GM18867 (cell line): ENCODE measurements at regions not wholly inside any gene's neighbourhood (a gene's known extent, or its start where the extent isn't known, plus 50 kb on each side); places are given as distances from the start of the nearest gene placed in this dataset.
A peak's percentile ranks its signal among the peaks of the same experiment; 100 is the strongest.
"Not testable (repeated sequence)": the region's sequence is repeated elsewhere in the genome, so short reads cannot be mapped to it uniquely, and the experiment has no call there.

Experiments used
- ATAC-seq: cut with Tn5 transposase; IDR thresholded peaks from one replicate; pipeline ENCODE4 v1.9.1; 2021; ENCODE audit warnings: mild to moderate bottlenecking, moderate library complexity; ENCODE audit not compliant: unreplicated experiment

DNA sequence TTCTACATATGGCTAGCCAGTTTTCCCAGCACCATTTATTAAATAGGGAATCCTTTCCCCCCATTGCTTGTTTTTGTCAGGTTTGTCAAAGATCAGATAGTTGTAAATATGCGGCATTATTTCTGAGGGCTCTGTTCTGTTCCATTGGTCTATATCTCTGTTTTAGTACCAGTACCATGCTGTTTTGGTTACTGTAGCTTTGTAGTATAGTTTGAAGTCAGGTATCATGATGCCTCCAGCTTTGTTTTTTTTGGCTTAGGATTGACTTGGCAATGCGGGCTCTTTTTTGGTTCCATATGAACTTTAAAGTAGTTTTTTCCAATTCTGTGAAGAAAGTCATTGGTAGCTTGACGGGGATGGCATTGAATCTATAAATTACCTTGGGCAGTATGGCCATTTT, 60.0 kb upstream of the GPC3 start:
- not testable (repeated sequence) for ATAC-seq

DNA sequence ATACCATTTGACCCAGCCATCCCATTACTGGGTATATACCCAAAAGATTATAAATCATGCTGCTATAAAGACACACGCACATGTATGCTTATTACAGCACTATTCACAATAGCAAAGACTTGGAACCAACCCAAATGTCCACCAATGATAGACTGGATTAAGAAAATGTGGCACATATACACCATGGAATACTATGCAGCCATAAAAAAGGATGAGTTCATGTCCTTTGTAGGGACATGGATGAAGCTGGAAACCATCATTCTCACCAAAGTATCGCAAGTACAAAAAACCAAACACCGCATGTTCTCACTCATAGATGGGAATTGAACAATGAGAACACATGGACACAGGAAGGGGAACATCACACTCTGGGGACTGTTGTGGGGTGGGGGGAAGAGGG, 81.7 kb upstream of the GPC3 start:
- not testable (repeated sequence) for ATAC-seq

DNA sequence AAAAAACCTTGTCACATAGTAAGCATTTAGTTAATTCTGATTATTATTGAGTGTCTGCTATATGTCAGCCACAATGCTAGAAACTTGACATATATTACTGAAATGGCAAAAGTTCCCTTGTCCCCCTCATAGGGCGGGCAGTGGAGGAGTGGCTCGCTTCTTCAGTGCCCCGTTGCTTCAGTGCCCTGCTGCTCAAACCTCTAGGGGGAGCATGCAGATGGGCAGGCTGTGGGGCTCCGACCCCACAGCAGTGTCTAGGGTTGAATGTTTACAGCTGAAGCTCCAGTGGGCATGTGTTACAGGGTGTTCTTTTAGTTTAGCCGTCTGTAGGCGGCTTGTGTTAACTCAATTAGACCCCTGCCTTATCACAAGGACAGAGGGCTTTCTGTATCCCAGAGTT, 86.5 kb upstream of the GPC3 start:
- not testable (repeated sequence) for ATAC-seq

DNA sequence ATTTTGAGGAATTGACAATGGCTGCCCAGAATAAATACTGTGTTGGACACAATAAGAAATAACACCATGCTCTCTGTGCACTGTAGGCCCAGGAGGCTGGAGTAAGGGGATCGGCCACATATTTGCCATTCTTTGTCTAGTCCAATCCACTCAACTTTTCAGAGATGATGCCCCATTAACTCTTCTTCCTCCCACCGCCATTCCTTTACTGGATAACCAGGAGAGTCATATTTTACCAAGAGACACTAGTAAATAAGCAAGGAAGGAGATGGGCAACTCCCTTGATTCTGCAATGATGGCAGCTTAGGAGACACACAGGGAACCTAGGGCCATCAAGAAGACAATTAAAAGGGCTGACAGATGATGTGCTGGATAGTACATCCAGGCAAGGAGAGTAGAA, 87.9 kb upstream of the GPC3 start:
- ATAC-seq = no peak

DNA sequence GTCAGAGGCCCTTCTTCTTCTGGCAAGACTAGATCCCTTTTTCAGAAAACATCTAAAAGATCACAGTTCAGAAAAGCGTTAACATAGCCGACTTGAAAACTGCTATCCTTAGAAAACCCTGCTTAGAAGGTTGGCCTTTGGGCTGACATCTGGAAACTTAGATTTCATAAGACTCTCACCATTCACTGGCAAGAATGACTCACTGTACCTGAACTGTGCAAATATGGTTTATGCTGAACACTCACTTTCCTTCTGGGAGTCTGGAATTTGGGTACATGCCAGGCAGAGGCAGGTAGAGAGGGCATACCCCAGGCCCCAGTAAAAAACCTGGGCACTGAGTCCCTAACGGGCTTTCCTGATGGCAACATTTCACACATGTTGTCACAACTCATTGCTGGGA, 88.8 kb upstream of the GPC3 start:
- no peak for ATAC-seq

DNA sequence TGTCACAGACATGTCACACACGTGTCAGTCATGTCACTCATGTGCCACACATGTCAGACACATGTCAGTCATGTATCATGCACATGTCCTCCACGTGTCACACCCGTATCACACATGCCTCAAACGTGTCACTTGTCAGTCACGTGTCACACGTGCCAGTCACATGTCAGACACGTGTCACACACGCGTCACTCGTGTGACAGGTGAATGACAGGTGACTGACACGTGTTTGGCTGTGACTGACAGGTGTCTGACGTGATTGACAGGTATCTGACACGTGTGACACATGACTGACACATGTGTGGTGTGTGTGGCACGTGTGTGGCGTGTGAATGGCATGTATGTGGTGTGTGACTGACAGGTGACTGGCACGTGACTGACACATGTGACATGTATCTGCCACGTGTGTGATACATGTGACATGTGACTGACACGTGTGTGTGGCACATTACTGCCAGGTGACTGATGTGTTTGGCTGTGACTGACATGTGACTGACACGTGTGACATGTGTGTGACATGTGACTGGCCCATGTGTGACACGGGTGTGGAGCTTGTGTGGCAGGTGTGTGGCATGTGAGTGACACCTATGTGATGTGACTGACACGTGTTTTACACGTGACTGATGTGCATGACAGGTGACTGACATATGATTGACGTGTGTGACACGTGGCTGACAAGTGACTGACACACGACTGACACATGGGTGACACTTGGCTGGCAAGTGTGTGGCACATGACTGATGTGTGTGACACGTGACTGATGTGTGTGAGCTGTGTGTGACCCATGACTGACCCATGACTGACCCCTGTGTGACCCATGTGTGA, 90.7 kb upstream of the GPC3 start:
- ATAC-seq = no peak

DNA sequence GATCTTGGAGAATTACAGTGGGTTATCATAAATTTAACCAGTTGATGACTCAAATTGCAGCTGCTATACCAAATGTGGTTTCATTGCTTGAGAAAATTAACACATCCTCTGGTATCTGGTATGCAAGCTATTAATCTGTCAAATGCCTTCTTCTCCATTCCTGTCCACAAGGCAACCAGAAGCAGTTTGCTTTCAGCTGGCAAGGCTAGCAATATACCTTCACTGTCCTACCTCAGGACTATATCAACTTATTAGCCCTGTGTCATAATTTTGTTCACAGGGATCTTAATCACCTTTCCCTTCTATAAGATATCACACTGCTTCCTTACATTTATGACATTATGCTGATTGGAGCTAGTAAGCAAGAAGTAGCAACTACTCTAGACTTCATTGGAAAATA, 110.0 kb upstream of the GPC3 start:
- no peak for ATAC-seq

DNA sequence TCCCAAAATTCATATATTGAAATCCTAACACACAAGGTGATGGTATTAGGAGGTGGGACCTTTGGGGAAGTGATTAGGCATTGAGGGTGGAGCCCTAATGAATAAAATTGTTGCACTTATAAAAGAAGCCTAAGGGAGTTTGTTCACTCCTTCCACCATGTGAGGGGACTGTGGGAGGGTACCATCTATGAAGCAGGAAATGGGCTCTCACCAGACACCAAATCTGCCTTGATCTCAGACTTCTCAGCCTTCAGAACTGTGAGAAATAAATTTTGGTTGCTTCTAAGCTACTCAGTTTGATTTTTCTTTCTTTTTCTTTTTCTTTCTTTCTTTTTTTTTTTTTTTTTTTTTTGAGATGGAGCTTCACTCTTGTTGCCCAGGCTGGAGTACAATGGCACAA, 116.2 kb upstream of the GPC3 start:
- no peak for ATAC-seq

DNA sequence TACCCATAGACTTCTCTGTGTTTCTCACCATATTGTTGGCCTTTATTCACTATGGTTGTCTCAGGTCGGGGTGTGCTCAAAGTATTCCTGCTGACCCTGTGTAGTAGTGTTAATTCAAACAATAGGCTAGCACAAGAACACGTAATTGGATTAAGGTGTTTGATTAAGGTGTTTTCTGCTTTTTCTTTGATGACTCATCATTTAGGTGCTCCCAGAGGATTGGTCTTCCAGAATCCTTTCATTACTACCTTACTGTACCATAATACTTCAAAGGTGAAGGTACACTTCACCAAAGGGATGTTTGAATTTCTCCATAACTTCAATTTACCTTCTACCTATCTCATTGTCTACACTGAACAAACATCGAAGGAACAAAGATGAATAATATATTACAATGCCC, 121.7 kb upstream of the CCDC160 start:
- no peak for ATAC-seq

DNA sequence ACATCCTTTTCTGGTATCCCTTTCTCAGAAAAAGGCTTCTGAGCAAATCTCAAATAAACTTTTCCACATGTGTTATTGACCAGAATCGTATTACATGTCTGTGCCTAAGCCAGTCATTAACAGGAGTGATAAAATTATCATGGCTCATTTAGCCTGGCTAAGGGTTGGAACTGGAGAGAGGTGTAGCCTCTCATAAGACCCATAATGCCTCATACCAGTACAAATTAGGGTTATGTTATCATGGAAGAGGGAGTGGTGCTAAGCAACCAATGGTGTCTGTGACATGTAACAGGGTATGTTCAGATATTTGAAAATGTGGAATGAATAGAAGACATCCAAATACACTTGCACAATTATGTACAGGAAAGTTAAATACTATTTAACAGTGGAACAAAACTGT, 99.6 kb upstream of the CCDC160 start:
- no peak for ATAC-seq

DNA sequence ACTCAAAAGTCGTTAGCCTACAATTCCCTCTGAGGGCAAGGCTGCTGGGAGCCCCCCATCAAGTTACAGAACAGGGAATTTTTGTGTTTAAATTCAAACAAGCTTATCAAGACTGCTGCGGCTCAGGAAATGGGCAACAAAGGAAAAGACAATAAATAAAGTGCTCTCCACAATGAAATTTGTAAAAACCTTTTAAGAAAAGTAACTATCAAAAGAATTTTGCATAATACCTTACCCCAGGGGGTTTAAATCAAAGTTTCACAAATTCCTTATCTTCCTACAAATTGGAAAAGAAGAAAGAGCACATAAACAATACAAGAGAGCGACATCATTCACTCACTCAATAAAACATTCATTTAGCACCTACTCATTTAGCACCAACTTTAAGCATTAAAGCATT, 97.9 kb upstream of the CCDC160 start:
- ATAC-seq = no peak

DNA sequence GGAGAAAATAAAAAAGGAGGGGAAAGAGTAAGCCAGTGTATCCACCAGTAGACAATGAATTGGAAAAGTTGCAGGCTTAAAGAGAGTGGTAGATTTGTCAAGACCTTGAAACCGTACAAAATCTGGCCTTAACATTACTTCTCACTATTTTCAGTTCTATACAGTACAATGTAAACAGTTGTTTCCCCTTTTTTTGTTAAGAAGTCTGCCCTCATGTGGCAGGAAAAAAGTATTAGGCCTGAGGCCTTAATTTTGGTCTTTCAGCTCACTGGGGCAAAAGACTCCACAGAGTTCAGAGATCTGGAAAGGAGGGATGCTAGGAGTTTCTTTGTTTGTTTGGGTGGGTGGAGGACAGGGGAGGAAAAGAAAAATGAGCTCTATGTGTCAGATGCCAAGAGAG, 92.8 kb upstream of the CCDC160 start:
- ATAC-seq = peak; percentile 83

DNA sequence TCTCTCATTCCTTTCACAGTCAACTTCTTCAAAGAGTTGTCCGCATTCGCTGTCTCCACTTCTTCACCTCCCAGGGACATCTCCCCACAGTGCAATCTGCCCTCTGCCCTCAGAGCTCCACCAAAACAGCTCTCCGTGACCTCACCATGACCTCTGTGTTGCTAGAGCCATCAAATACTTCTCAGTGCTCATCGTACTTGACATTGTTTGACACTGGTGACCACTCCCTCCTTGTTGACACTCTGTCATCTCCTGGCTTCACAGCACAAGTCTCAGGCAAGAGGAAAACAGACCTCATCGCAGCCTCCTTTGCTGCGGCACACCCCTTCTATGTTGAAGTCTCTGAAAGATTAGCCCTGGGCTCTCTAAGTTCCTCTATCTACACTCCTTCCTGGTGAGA, 90.5 kb upstream of the CCDC160 start:
- no peak for ATAC-seq

DNA sequence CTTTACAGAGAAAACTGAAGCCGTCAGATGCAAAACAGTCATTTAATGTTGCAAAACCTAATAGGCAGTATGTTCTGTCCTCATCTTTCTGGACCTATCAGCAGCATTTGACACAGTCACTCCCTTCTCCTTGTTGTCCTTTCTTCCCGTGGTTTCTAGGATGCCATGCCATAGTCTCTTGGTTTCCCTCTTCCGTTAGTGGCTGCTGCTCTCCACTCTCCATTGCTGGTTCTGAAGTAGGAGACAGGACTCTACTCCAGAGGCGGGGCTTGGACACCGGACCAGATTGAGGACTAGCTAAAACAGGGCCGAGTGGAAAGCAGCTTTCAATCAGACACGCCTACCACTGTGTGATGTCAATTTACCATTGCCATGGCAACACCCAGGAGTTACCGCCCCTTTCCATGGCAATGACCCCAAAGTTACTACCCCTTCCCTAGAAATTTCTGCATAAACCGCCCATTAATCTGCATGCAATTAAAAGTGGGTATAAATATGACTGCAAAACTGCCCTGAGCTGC, 88.8 kb upstream of the CCDC160 start:
- ATAC-seq = no peak

DNA sequence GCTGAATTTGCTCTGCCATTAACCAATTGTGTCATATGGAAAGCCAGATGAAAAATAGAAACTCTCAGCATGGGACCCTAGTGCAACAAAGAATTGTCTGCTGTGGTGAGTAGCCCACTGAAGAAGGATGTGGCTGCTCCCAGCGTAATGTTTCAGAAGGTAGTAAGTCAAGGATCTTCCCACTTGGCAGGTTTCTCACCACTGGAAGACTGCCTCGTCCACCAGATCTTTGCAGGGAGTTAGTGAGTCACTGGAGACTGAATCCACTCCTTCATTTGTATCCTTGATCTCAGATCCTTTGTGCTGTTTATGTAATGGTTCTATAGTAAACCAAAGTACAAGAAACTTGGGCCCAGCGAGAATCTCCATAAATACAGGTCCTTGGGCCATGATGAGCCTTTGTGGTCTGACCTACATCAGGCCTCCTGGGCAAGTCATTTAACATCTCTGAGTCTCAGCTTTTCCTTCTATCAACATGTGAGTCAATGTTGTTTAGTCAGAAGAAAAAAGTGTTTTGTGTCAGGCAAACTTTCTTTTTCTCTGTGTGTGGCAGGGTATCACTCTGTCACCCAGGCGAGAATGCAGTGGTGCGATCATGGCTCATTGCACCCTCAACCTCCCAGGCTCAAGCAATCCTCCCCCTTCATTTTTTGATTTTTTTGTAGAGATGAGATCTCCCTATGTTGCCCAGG, 78.0 kb upstream of the CCDC160 start:
- ATAC-seq = no peak

DNA sequence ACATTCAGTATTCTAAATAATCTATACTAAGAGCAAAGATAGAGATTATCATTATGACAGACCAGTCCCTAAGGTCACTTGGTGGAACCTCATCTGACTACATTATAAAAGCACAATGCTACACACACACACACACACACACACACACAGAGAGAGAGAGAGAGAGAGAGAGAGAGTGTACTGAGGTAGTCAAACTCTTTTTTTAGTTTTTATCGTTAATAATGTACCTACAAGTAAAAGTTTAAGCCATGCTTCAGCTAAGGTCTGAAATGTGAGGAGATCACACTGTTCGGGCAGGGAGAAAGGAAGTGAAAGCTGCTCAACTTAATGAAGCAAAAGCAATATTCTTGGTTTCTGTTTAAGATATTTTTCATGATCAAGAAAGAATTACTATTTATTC, 75.8 kb upstream of the CCDC160 start:
- ATAC-seq = peak; percentile 90

DNA sequence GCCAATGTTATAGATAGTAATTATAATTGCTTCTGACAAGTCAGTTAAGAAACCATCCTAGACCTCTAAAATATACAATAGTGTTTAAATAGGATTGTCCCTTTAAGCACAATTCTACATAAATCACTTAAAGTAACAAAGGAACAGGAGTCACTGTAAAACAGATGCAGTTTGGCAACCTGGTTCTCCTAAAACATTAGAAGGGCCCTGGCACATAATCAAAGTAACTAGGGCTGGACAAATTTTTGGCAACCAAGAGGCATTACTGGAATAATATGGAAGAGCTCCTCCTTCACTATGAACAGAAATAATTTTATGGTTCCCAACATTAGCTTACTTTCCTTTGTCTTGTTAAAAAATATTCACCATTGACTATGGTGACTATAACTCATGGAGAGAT, 75.0 kb upstream of the CCDC160 start:
- ATAC-seq = no peak

DNA sequence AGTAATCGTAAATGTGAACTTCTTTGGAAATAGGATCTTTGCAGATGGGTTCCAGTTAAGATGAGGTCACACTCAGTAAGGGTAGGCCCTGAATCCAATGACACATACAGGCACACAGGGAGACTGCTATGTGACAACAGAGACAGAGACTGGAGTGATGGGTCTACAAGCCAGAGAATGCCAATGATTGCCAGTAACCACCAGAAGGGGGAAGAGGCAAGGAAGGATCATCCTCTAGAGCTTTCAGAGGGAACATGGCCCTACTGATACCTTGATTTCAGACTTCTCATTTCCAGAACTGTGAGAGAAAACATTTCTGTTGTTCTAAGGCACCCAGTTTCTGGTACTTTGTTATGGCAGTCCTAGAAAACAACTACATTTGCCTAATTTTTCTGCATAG, 73.1 kb upstream of the CCDC160 start:
- ATAC-seq = no peak

DNA sequence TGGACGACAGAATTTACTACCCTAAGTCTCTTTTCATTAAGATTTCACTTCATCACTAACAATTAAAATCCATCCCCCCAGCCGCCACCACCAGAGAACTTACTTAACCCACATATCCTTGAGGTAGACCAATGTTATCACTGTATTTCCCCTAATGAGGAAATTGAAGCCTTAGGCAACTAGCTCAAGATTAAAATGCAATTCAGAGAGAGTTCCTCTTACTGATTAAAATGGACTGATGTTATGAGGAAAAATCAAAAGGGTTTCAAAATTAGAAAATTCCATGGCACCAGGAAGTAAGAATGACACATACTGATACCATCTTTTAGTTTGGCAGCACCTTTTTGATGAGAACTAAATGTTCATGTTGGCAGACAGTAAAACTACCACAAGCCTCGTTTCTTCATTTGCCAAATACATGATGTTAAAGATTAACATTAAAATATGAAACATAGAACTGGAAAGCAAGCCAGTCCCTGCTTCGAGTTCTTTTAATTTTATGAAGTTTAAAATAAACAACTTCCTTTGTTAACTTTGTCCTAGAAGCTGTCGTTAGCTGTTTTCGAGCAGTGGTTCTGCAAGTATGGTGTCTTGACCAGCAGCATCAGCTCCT, 69.3 kb upstream of the CCDC160 start:
- no peak for ATAC-seq

DNA sequence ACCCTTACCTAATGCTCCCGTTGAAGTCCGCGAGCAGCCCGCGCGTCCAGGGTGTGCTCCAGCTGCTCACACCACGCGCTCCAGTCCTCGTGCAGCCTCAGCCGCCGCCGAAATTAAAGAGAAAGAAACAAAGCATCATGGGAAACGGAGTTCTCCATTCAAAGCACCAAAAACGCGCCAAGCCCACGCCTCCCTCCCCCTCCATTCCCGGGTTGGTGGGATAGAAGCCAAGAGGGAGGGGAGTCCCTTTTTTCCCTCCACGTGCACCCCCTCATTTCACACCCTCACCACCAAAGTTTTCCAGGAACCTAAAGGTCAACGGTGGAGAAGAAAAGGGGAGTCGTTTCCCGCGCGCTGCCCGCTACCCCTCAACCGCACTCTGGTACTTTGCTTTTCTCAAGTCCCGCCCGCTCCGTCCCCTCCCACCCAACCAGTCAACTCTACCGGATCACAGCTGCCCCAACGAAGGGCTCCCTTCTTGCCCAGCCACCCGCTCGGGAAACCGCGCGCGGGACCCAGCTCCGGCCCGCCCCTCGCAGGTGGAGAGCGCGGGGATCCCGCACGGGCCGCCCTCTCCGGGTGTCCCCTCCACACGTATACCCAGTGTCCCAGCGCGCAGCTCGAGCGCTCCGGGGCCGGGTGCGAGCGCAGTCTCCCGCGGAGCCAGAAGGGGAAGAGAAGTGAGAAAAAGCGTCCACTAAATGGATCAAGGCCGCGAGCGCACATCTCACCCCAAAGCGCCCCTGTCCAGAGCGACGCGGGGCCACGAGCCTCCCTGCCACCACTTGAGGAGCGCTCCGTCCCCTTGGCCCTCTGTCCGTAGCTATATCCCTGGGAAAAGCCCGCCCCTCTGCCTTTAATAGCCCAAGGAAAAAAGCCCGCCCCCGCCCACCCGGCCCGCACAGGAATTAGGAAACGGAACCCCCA, 65.1 kb upstream of the CCDC160 start:
- ATAC-seq = peak; percentile 43
